GM19324 (cell line): ENCODE measurements at regions not wholly inside any gene's neighbourhood (a gene's known extent, or its start where the extent isn't known, plus 50 kb on each side); places are given as distances from the start of the nearest gene placed in this dataset.

ENCODE experiments used
- ATAC-seq: cut with Tn5 transposase; IDR thresholded peaks from one replicate; pipeline ENCODE4 v1.9.1; 2021; ENCODE audit warnings: mild to moderate bottlenecking, moderate library complexity; ENCODE audit not compliant: unreplicated experiment, low FRiP score

DNA sequence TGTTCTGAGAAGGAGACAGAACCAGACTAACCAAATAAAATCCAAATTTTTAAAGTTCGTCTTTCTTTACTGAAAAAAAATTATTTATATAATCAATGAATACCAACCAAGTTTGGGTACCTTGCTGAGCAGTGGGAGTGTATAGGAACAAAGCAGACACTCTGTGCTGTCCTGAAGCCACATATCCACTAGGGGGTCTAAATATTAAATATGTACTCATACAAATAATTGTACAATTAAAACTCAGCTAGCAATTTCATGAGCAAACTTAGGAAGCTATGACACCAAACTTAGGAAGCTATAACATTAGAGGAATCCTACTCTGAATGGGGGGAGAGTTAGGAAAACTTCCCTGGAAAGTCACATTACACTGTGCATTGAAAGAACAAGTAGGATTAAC lies 582.0 kb upstream of the EPHA5 start:
- no peak for ATAC-seq

DNA sequence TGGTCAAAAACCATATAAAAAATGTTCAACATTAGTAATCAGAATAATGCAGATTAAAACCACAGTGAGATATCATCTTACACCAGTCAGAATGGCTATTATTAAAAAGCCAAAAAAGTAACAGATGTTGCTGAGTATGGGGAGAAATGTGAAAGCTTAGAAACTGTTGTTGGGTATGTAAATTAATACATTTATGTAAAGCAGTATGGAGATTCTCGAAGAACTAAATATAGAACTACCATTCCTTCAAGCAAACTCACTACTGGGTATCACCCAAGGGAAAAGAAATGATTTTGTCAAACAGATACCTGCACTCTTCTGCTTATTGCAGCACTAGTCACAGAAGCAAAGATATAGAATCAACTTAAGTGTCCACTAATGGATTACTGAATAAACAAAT lies 576.4 kb upstream of the EPHA5 start:
- no peak for ATAC-seq

GRCh38 chr4:66235876-66236275 lies 565.6 kb upstream of the EPHA5 start:
- no peak for ATAC-seq

GRCh38 chr4:66229885-66230284 lies 559.6 kb upstream of the EPHA5 start:
- ATAC-seq = no peak

DNA sequence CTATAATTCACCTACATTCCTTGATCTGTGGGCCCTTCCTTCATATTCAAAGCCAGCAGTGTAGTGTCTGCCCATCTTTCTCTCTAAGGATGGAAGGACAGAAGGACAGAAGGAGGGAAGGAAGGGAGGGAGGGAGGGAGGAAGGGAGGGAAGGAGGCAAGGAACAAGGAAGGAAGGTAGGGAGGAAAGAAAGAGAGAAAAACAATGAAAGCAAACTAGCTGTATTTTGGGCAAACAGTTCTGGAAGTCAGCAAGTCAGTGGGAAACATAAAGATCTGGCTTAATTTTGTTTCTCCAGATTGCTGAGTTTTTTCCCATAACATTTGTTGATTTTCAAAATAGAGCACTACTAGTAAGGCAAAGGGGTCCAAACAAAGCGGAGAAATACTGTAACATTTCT lies 555.2 kb upstream of the EPHA5 start:
- no peak for ATAC-seq

GRCh38 chr4:66223068-66223703 lies 552.9 kb upstream of the EPHA5 start:
- ATAC-seq = no peak

DNA sequence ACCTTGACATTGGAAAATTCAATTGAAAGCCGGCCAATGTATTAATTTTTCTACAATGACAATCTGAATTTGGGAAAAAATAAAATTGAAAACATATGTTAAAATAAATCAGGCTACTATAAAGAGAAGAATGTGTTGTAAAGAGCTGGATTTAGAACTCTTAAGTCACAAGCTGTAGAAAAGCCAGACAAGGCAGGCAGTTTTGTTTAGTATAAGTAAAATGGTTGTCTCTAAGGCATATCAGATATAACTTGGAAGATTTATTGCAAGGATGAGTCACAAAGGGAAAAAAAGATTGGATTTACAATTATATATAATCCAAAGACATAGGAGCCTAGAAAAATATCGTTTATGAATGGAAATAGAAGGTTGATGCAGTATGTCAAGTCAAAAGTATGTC lies 549.1 kb upstream of the EPHA5 start:
- ATAC-seq = no peak

DNA sequence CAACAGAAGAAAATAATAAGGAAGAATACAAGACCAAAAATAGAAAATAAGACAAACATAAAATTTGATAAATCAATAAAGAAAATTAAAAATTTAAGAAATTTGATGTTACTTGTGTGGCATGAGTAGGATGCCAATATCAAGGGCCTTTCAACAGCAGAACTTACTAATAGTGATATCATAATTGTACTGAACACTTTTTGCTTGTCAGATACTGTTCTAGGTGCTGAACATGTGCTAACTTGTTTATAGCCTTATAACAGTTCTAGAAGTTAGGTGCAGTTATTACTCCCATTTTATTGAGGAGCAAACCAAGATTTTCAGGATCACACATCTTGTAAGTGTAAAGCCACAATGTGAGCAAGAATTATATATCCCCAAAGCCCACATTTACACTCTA lies 546.0 kb upstream of the EPHA5 start:
- ATAC-seq = no peak

DNA sequence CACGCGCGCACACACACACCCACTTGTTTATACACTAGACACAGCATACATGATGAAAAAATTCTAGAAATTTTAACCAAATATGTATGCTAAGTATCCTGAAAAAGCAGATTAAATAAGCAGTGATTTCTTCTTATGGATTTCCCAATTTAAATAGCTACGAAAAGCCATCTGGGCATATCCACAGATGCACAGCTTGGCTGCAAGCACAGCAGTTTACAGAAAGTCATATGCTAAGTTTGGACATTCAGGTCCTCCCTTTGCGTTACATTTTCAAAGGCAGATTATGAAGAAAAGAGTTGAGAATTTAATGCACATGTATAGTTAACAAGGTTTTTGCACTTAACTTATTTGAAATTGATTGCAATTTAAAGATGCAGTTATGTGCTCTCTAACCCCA lies 542.2 kb upstream of the EPHA5 start:
- no peak for ATAC-seq

GRCh38 chr4:66204534-66205247 lies 534.4 kb upstream of the EPHA5 start:
- no peak for ATAC-seq

GRCh38 chr4:66202870-66203269 lies 532.6 kb upstream of the EPHA5 start:
- no peak for ATAC-seq

- ATAC-seq = no peak
Measured at GRCh38 chr4:66197451-66197850, 527.2 kb upstream of the EPHA5 start.

- no peak for ATAC-seq
Measured at GRCh38 chr4:66193487-66193886, 523.2 kb upstream of the EPHA5 start.

DNA sequence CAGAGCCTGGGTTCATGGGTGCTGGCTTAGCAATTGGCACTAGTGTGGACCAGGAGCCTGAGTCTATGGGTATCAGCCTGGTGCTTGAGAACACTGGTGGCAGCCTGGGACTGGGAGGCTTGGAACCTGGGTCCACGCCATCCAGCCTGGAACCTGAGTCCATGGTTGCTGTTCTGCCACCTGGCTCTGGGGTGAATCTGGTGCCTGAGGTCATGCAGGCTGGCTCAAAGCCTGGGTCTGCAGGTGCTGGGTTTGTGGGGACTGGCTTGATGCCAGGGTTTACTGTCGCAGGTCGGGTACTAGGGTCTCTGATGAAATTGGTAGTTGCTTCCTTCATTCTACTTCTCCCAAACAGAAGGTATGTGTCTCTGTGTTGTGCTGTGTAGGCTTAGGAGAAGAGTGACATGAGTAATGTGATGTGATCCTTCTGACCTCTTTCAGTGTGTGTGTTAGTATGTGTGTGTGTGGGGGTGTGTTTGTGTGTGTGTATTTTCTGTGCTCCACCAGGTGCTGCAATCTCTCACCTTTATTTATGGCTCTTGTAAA lies 517.0 kb upstream of the EPHA5 start:
- ATAC-seq = no peak

GRCh38 chr4:66186095-66186494 lies 515.8 kb upstream of the EPHA5 start:
- no peak for ATAC-seq

- no peak for ATAC-seq
Measured at GRCh38 chr4:66182636-66183035, 512.3 kb upstream of the EPHA5 start.

GRCh38 chr4:66178906-66179305 lies 508.6 kb upstream of the EPHA5 start:
- no peak for ATAC-seq

- no peak for ATAC-seq
Measured at GRCh38 chr4:66169341-66169740, 499.1 kb upstream of the EPHA5 start.

GRCh38 chr4:66164869-66165268 lies 494.6 kb upstream of the EPHA5 start:
- ATAC-seq = no peak

- no peak for ATAC-seq
Measured at GRCh38 chr4:66160606-66161005, 490.3 kb upstream of the EPHA5 start.

GRCh38 chr4:66157594-66157993 lies 487.3 kb upstream of the EPHA5 start:
- no peak for ATAC-seq

- no peak for ATAC-seq
Measured at GRCh38 chr4:66130042-66130441, 459.8 kb upstream of the EPHA5 start.
